Heart right ventricle (tissue), 16 donors: ENCODE measurements at regions not wholly inside any gene's neighbourhood (a gene's known extent, or its start where the extent isn't known, plus 50 kb on each side); places are given as distances from the start of the nearest gene placed in this dataset.

Experiments used
- ATAC-seq, 8 donors: fragments of 200-7000 bp; cut with Tn5 transposase; one replicate each; pipeline ENCODE4 v1.9.1; 2020; ENCODE audit warnings: mild to moderate bottlenecking in 8 of 8, moderate library complexity in 8 of 8, moderate number of reproducible peaks in 1 of 8
- DNase-seq, 2 donors: peaks; one replicate each; pipeline ENCODE4 v3.0.0-alpha.2; 2020
- H3K27ac ChIP-seq, 10 donors: fragments of 200-600 bp; sonication (generic) in 2 of 10; one replicate each; pipeline versions ENCODE4 v1.5.0 to v1.8.0; 2020 to 2022; ENCODE audit warnings: mild to moderate bottlenecking in 3 of 10
- H3K27me3 ChIP-seq, 7 donors: fragments of 200-600 bp; one replicate each; pipeline ENCODE4 v1.8.0; 2021 to 2022; ENCODE audit warnings: mild to moderate bottlenecking in 2 of 7
- H3K36me3 ChIP-seq, 9 donors: fragments of 200-600 bp; sonication (generic) in 1 of 9; one replicate each; pipeline versions ENCODE4 v1.5.0 to v1.8.0; 2020 to 2022; ENCODE audit warnings: mild to moderate bottlenecking in 2 of 9
- H3K4me1 ChIP-seq, 9 donors: fragments of 200-600 bp; sonication (generic) in 1 of 9; one replicate each; pipeline versions ENCODE4 v1.5.0 to v1.8.0; 2020 to 2022; ENCODE audit warnings: mild to moderate bottlenecking in 4 of 9
- H3K4me3 ChIP-seq, 10 donors: fragments of 200-600 bp; sonication (generic) in 2 of 10; one replicate each; pipeline versions ENCODE4 v1.5.0 to v1.8.0; 2020 to 2022; ENCODE audit warnings: mild to moderate bottlenecking in 7 of 10, moderate library complexity in 2 of 10
- H3K9me3 ChIP-seq, 11 donors: fragments of 200-600 bp in 10 of 11; sonication (generic) in 2 of 11; one replicate each; pipeline versions ENCODE4 v1.5.0 to v1.8.0; 2013 to 2022; ENCODE audit warnings: mild to moderate bottlenecking in 2 of 11, control low read depth in 1 of 11, moderate library complexity in 1 of 11
- WGBS, 2 donors: extraction: QIAGEN DNeasy Blood & Tissue Kit; methylation state at CpG; one replicate each; pipeline ENCODE4 v1.1.7; 2013; ENCODE audit warnings: inconsistent platforms in 1 of 2; 5-methylcytosine and 5-hydroxymethylcytosine counted together
- intact Hi-C, 10 donors: fragments of 100-400 bp; cut with DNase I; formaldehyde crosslinking; loops; one replicate each; pipeline versions ENCODE4 v1.11.1 to v1.14.2; 2022
- TF ChIP-seq, protein P1 (sequence below), 9 donors: fragments of 200-600 bp; sonication (generic) in 2 of 9; IDR thresholded peaks; one replicate each; pipeline versions ENCODE4 v1.5.0 to v1.8.0; 2021 to 2022; ENCODE audit warnings: antibody characterized with exemption in 9 of 9, mild to moderate bottlenecking in 5 of 9, moderate library complexity in 1 of 9
- donor health status: Arrhythmogenic right ventricular cardiomyopathy.
- donor health status: ischemic (EF 13 %, LVEDD 7.1; RV severe dilation, severe dysfunction).
- donor health status: healthy with polysubstance abuse.
- donor health status: DM: no; HTN: yes; CAD: no.
- donor health status: DM: no; HTN: no; CAD: no.
- donor health status: ischemic (EF 25% LVEDD 6.9; RV normal size, moderate dysfunction).
- donor health status: ischemic (EF 25% LVEDD 5.7; RV mildly dilated, moderate dysfunction).
- donor health status: healthy.
- donor health status: DM: yes; HTN: yes; CAD: no.
- donor health status: Ischemic cardiomyopathy.
- donor health status: ischemic (EF 35%, LVEDD 5.7; RV mildly dilated, moderate dysfunction).
- donor health status: nonischemic (EF 11% LVEDD 7.7; RV severe dilation, severe dysfunction).
- donor health status: DM: yes; HTN: yes; CAD: no.
- donor health status: PGD.
- donor health status: ischemic (EF 29% LVEDD 5.4; RV normal size, mild dysfunction).
- donor health status: nonischemic (EF 23%, LVEDD 6.1; RV moderate dilation, normal function).

DNA sequence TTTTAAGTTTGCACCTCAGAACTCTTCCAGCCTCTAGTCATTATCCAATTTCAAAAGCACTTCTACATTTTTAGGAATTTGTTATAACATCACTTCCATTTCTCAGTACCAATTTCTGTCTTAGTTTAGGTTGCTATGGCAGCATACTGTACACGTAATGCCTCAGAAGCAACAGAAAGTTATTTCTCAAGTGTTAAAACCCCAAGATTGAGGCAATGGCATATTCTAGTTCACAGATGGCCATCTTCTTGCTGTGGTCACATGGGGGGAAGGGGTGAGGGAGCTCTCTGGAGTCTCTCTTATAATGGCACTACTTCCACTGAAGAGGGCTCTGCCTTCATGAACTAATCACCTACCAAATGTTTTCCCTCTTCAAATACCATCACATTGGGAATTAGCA is 220.3 kb upstream of the CTSO start:
- Histone ChIP-seq H3K9me3 (peaks cover 0 to 14% (median 0%) of the 10 kb centered on the region in 11 donors), H3K27me3 (no peaks in the 10 kb centered on the region), H3K4me1 (no peaks in the 10 kb centered on the region), H3K4me3 (no peak overlapping the region), H3K27ac (no peak overlapping the region), H3K36me3 (no peaks in the 10 kb centered on the region)
- TF ChIP-seq, protein P1, sequence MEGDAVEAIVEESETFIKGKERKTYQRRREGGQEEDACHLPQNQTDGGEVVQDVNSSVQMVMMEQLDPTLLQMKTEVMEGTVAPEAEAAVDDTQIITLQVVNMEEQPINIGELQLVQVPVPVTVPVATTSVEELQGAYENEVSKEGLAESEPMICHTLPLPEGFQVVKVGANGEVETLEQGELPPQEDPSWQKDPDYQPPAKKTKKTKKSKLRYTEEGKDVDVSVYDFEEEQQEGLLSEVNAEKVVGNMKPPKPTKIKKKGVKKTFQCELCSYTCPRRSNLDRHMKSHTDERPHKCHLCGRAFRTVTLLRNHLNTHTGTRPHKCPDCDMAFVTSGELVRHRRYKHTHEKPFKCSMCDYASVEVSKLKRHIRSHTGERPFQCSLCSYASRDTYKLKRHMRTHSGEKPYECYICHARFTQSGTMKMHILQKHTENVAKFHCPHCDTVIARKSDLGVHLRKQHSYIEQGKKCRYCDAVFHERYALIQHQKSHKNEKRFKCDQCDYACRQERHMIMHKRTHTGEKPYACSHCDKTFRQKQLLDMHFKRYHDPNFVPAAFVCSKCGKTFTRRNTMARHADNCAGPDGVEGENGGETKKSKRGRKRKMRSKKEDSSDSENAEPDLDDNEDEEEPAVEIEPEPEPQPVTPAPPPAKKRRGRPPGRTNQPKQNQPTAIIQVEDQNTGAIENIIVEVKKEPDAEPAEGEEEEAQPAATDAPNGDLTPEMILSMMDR (IDR thresholded peaks at IDR 0.05) = no peak
- ATAC-seq = no peak
- no peak for DNase-seq
- WGBS, 2 donors = 93 to 97% methylated on average over 1 of the region's 1 CpG
- intact Hi-C loops = no loop called here

DNA sequence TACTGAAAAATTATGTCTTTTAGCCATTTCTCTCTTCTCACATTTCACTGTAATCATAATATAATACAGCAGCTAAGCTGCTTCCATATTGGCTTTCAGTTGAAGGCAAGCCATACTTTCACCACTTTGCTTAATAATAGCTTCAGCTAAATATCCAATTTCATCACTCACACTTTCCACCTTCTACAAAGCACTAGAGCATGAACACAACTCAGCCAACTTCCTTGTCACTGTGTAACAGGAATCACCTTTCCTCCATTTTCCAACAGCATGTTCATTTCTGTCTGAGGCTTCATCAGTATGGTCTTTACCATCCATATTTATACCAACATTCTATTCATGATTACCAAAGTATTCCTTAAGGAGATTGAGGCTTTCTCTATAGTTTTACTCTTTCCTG is 219.8 kb upstream of the CTSO start:
- ATAC-seq = no peak
- no peaks in the 10 kb centered on the region for H3K4me1 ChIP-seq
- peaks cover 0 to 14% (median 0%) of the 10 kb centered on the region in 11 donors for H3K9me3 ChIP-seq
- no peaks in the 10 kb centered on the region for H3K27me3 ChIP-seq
- intact Hi-C loops = no loop called here
- H3K27ac ChIP-seq = no peak overlapping the region
- H3K4me3 ChIP-seq = no peak overlapping the region
- TF ChIP-seq, protein P1 (IDR thresholded peaks at IDR 0.05) = no peak
- H3K36me3 ChIP-seq = no peaks in the 10 kb centered on the region
- no peak for DNase-seq

DNA sequence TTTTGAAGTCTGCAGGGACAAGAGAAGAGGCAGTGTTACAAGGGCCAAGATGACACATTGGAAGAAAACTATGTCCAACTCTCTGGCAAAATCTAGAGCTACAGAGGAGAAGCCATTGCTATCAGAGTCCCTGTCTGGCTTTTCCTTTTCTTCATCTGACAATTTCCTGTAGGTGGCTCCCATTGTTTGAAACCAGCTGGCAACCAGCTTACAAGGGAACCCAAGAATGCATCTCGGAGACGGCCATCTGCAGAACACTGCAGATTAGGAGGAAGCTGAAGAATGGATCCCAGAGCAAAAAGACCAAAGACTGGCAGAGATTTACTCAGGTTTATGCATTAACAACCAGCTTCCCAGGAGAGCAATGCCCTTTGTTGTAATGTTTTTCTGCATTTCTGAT is 216.2 kb upstream of the CTSO start:
- Histone ChIP-seq H3K9me3 (peaks cover 0 to 8% (median 0%) of the 10 kb centered on the region in 11 donors), H3K4me3 (no peak overlapping the region), H3K27ac (no peak overlapping the region), H3K36me3 (no peaks in the 10 kb centered on the region), H3K27me3 (no peaks in the 10 kb centered on the region), H3K4me1 (no peaks in the 10 kb centered on the region)
- ATAC-seq = no peak
- no peak for DNase-seq
- WGBS, 2 donors = 49 to 66% methylated on average over 2 of the region's 2 CpGs
- TF ChIP-seq, protein P1 (IDR thresholded peaks at IDR 0.05) = no peak
- intact Hi-C loops = no loop called here

DNA sequence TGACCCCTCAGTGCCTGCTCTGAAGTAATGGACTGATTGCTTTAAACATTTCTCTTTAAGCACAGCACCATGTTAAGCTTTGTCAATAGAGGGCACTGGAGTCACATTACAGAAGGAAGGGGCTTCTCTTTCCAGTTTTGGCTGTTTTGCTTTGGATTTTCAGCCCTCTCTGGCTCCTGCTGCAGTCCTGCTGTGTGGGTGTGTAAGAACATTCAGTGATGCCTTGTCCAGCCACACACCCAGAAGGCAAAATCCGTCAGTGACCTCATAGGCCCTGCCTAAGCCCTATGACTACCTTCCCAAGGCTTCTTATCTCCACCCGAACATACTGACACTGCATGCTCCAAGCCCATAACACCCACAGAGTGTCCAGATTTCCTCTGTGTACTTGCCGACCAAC is 215.3 kb upstream of the CTSO start:
- 35 to 59% methylated on average over 3 of the region's 3 CpGs for WGBS, 2 donors
- TF ChIP-seq, protein P1 (IDR thresholded peaks at IDR 0.05) = peak in 7 of 9 donors; percentile 30 to 57 (median 50)
- intact Hi-C loops = no loop called here

More for the DNA sequence above, 215.3 kb upstream of the CTSO start:
- peak overlapping the region in 1 of 10 donors; percentile 26 for H3K27ac ChIP-seq
- H3K4me3 ChIP-seq = no peak overlapping the region
- no peaks in the 10 kb centered on the region for H3K4me1 ChIP-seq
- no peaks in the 10 kb centered on the region for H3K27me3 ChIP-seq
- peak; percentile 58 to 96 (median 84) for ATAC-seq
- DNase-seq = peak in 1 of 2 donors; percentile 35
- H3K9me3 ChIP-seq = no peaks in the 10 kb centered on the region
- H3K36me3 ChIP-seq = no peaks in the 10 kb centered on the region
